ENCODE measurements at regions not wholly inside any gene's neighbourhood (a gene's known extent, or its start where the extent isn't known, plus 50 kb on each side); places are given as distances from the start of the nearest gene placed in this dataset.

DNA sequence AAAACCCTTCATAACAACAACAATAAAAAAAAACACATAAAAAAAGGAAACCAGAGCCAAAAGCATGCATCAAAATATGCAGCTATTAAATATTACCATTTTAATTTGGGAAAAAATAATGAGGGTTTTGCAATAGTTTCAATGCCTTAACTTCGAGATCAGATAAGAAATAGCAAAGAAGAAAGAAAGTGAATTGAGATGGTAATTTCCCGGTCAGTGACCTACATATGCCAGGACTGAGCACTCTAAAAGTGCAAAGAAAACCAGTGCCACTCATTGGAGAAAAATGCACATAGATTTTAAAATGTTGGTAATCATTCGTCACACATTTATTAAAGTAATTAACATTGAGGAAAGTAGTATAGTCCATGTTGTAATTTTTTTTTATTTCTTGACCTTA, 944.2 kb downstream of the EFNB2 start:
- TF ChIP-seq POLR2A (IDR thresholded peaks at IDR 0.05) (no peak), CTCF (IDR thresholded peaks at IDR 0.05) (no peak)
- intact Hi-C loops (cut with DNase I) = no loop called here

GRCh38 chr13:105587786-105588185, 947.7 kb downstream of the EFNB2 start:
- no peaks in the 10 kb centered on the region for H3K36me3 ChIP-seq (replicated peaks in 1 of 2; ENCODE audit: insufficient read depth in 1 of 2, low read depth in 2 of 2)
- H3K27ac ChIP-seq = no peak overlapping the region
- no peaks in the 10 kb centered on the region for H3K27me3 ChIP-seq
- no peak overlapping the region for H3K4me3 ChIP-seq
- no peaks in the 10 kb centered on the region for H3K9me3 ChIP-seq
- intact Hi-C loops (cut with DNase I) = no loop called here
- DNase-seq (no peak), ATAC-seq (no peak)
- WGBS, 2 donors = 70 to 73% methylated on average over 7 of the region's 7 CpGs
- no peak for TF ChIP-seq POLR2A (IDR thresholded peaks at IDR 0.05)
- H3K4me1 ChIP-seq = no peaks in the 10 kb centered on the region

More for the DNA sequence above, 944.2 kb downstream of the EFNB2 start:
- no peak for ATAC-seq
- H3K27ac ChIP-seq = no peak overlapping the region
- H3K4me3 ChIP-seq = no peak overlapping the region
- H3K36me3 ChIP-seq (replicated peaks in 1 of 2; ENCODE audit: insufficient read depth in 1 of 2, low read depth in 2 of 2) = no peaks in the 10 kb centered on the region
- no peaks in the 10 kb centered on the region for H3K4me1 ChIP-seq
- no peaks in the 10 kb centered on the region for H3K27me3 ChIP-seq
- no peaks in the 10 kb centered on the region for H3K9me3 ChIP-seq
- 40 to 41% methylated on average over 3 of the region's 3 CpGs for WGBS, 2 donors
- DNase-seq = no peak

- Histone ChIP-seq H3K9me3 (peaks cover 0 to 4% (median 0%) of the 10 kb centered on the region in 3 donors), H3K27ac (no peak overlapping the region), H3K27me3 (no peaks in the 10 kb centered on the region), H3K4me3 (no peak overlapping the region), H3K36me3 (replicated peaks in 1 of 2; ENCODE audit: insufficient read depth in 1 of 2, low read depth in 2 of 2) (no peaks in the 10 kb centered on the region), H3K4me1 (no peaks in the 10 kb centered on the region)
- ATAC-seq = no peak
- intact Hi-C loops (cut with DNase I) = no loop called here
- no peak for TF ChIP-seq CTCF (IDR thresholded peaks at IDR 0.05)
- TF ChIP-seq POLR2A (IDR thresholded peaks at IDR 0.05) = no peak
- WGBS, 2 donors = 70 to 73% methylated on average over 2 of the region's 2 CpGs
- DNase-seq = no peak
These were observed 955.4 kb downstream of the EFNB2 start for GRCh38 chr13:105579821-105580710.

DNA sequence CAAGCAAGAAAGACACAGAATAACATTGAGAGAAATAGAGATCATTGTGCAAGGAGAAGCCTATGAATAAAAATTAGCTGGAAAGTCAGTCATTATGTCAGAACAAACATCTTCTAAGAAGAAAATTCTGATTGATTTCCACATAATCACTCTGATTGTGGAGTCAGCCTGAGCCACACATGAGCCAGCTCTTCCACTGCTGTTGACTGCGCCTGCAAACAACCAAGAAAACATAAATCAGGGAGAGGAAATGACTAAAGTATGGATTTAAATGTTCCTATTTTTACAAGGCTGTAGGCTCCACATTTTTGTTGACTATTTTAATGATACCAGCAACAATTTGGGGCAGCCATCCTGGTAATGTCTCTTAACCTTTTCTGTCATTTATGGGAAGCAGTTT, 962.3 kb downstream of the EFNB2 start:
- intact Hi-C loops (cut with DNase I) = no loop called here
- 39 to 60% methylated on average over 1 of the region's 1 CpG for WGBS, 2 donors
- H3K27ac ChIP-seq = no peak overlapping the region
- TF ChIP-seq CTCF (IDR thresholded peaks at IDR 0.05) (no peak), POLR2A (IDR thresholded peaks at IDR 0.05) (no peak)
- peaks cover 0 to 7% (median 0%) of the 10 kb centered on the region in 3 donors for H3K9me3 ChIP-seq
- ATAC-seq (no peak), DNase-seq (no peak)
- no peaks in the 10 kb centered on the region for H3K4me1 ChIP-seq
- no peak overlapping the region for H3K4me3 ChIP-seq
- H3K27me3 ChIP-seq = no peaks in the 10 kb centered on the region
- no peaks in the 10 kb centered on the region for H3K36me3 ChIP-seq (replicated peaks in 1 of 2; ENCODE audit: insufficient read depth in 1 of 2, low read depth in 2 of 2)

DNA sequence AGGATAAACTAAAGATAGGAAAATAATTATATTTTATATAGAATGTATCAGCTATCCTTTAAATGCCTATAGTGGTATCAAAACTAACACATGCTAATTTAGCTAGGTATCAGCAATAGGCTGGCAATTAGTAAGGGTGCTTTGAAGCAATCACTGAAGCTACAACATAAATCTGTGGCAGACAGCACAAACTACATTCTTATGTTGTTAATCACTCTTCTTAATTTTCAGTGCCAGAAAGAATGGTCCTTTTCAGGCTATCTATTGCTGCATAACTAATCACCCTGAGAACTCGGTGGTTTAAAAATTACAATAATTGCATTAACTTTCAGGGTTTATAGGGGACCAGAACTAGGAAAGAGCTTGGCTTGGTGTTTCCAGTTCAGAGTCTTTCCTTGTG, 963.1 kb downstream of the EFNB2 start:
- Histone ChIP-seq H3K4me1 (no peaks in the 10 kb centered on the region), H3K27ac (no peak overlapping the region), H3K9me3 (peaks cover 0 to 7% (median 0%) of the 10 kb centered on the region in 3 donors), H3K27me3 (no peaks in the 10 kb centered on the region), H3K36me3 (replicated peaks in 1 of 2; ENCODE audit: insufficient read depth in 1 of 2, low read depth in 2 of 2) (no peaks in the 10 kb centered on the region), H3K4me3 (no peak overlapping the region)
- WGBS, 2 donors = 31 to 51% methylated on average over 1 of the region's 1 CpG
- DNase-seq (no peak), ATAC-seq (no peak)
- no peak for TF ChIP-seq POLR2A (IDR thresholded peaks at IDR 0.05)
- TF ChIP-seq CTCF (IDR thresholded peaks at IDR 0.05) = no peak
- intact Hi-C loops (cut with DNase I) = no loop called here
